GM12865 (cell line): ENCODE measurements at regions not wholly inside any gene's neighbourhood (a gene's known extent, or its start where the extent isn't known, plus 50 kb on each side); places are given as distances from the start of the nearest gene placed in this dataset.

ENCODE experiments used
- DNase-seq: peaks from one replicate; pipeline ENCODE4 v3.0.0; 2010; ENCODE audit warnings: low read depth
- H3K4me3 ChIP-seq: 2 replicates; pipeline ENCODE4 v1.5.1; 2011; ENCODE audit warnings: mild to moderate bottlenecking, low read depth, low read length, control low read depth
- TF ChIP-seq, protein P1 (sequence below): IDR thresholded peaks from 2 replicates; pipeline ENCODE4 v1.5.1; 2011; ENCODE audit warnings: low read length, control low read depth, low read depth, inconsistent platforms; ENCODE audit not compliant: insufficient read depth; ENCODE audit errors: missing control alignments

DNA sequence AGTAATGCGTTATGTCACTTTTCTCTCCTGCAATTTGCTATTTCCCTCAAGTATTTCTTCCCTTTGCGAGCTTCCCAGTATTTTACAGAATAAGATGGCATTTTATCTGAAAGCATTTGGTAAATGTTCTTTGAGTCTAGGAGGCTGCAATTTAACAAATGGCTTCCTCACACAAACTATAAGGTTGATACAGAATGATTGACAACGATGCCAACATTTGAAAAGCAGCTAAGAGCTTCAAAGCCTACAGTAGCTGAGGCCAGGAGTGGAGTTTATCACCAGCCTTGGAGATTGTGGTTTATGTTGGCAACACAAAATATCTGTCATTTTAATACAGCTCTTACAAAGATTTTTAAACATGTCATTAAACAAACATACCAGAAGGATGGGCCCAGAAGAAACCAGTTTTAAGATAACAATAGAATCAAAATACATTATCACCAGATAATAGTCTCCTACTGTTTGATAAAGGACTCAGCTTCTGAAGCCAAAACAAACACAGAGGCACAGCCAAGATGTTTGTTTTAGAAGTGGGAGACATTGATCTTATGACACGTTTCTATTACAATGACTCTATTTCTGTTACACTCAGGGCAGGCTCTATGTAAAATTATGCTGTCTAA, 711.4 kb upstream of the ACVR2A start:
- DNase-seq, result no peak
- H3K4me3 ChIP-seq, result no peak overlapping the region

GRCh38 chr2:147125145-147125544, 719.7 kb upstream of the ACVR2A start:
- no peak for DNase-seq
- H3K4me3 ChIP-seq, result no peak overlapping the region
- TF ChIP-seq, protein P1, sequence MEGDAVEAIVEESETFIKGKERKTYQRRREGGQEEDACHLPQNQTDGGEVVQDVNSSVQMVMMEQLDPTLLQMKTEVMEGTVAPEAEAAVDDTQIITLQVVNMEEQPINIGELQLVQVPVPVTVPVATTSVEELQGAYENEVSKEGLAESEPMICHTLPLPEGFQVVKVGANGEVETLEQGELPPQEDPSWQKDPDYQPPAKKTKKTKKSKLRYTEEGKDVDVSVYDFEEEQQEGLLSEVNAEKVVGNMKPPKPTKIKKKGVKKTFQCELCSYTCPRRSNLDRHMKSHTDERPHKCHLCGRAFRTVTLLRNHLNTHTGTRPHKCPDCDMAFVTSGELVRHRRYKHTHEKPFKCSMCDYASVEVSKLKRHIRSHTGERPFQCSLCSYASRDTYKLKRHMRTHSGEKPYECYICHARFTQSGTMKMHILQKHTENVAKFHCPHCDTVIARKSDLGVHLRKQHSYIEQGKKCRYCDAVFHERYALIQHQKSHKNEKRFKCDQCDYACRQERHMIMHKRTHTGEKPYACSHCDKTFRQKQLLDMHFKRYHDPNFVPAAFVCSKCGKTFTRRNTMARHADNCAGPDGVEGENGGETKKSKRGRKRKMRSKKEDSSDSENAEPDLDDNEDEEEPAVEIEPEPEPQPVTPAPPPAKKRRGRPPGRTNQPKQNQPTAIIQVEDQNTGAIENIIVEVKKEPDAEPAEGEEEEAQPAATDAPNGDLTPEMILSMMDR, result no peak

More for the DNA sequence above, 711.4 kb upstream of the ACVR2A start:
- TF ChIP-seq, protein P1, result no peak

- DNase-seq, result peak; percentile 13
- no peak overlapping the region for H3K4me3 ChIP-seq
Observed at GRCh38 chr2:147122944-147123343, 721.9 kb upstream of the ACVR2A start.

DNA sequence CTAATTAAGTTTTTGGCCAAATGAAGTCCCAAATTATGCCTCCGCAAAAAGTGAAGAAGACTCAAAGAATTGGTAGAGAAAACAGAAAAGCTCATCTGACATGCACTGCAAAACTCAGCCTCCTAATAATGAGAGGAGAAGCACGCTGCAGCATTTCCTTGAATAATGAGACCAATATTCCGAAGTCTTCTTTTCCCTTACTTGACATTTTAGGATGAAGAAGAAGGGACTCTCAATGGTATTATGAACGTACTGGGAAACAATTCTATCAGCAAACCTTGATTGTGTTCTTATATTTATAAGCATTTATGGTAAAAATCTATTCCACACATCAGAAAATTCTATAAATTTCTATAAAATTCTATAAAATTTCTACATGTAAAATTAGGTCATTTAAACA, 733.9 kb upstream of the ACVR2A start:
- TF ChIP-seq, protein P1, result no peak
- no peak overlapping the region for H3K4me3 ChIP-seq
- DNase-seq, result no peak

More at GRCh38 chr2:147122944-147123343, 721.9 kb upstream of the ACVR2A start:
- TF ChIP-seq, protein P1, result no peak

- TF ChIP-seq, protein P1, result no peak
- H3K4me3 ChIP-seq, result no peak overlapping the region
- no peak for DNase-seq
Observed at GRCh38 chr2:147110317-147110716, 734.5 kb upstream of the ACVR2A start.

- no peak for DNase-seq
- no peak overlapping the region for H3K4me3 ChIP-seq
- TF ChIP-seq, protein P1, result no peak
Observed at GRCh38 chr2:147109291-147109690, 735.5 kb upstream of the ACVR2A start.

GRCh38 chr2:147108548-147108947, 736.3 kb upstream of the ACVR2A start:
- no peak overlapping the region for H3K4me3 ChIP-seq
- TF ChIP-seq, protein P1, result no peak
- DNase-seq, result no peak
